Stimulated activated CD4-positive, alpha-beta T cell treated with anti-CD3 and anti-CD28 coated beads, Interleukin-4, amount 100 ng/mL, for 1 hour (primary cell): ENCODE measurements at regions not wholly inside any gene's neighbourhood (a gene's known extent, or its start where the extent isn't known, plus 50 kb on each side); places are given as distances from the start of the nearest gene placed in this dataset.

Experiments
- DNase-seq: peaks from one replicate; pipeline ENCODE4 v3.0.0-alpha.2; 2020

GRCh38 chr4:19987746-19988145, 264.0 kb upstream of the SLIT2 start:
- DNase-seq: no peak

- DNase-seq: no peak
Observed at GRCh38 chr4:19983072-19983471, 268.6 kb upstream of the SLIT2 start.

GRCh38 chr4:19982556-19982955, 269.1 kb upstream of the SLIT2 start:
- DNase-seq: no peak

DNA sequence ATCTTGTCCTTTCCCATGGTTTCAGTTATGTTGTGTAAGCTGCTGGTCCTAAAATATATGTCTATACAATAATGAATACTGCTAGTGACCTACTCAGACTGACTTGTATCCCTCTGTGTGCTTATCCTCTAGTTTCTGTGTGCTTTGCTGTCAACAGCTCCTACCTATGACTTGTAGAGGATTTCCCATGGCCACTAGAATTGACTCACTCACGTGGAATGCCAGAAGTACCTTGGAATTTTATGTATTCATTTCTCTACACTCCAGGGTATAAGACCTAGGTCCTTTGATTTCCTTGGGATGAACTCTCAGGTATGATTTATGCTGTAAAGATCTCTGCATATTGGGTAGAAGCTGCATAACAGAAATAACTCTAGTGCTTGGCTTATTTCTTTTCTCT, 279.9 kb upstream of the SLIT2 start:
- no peak for DNase-seq

DNA sequence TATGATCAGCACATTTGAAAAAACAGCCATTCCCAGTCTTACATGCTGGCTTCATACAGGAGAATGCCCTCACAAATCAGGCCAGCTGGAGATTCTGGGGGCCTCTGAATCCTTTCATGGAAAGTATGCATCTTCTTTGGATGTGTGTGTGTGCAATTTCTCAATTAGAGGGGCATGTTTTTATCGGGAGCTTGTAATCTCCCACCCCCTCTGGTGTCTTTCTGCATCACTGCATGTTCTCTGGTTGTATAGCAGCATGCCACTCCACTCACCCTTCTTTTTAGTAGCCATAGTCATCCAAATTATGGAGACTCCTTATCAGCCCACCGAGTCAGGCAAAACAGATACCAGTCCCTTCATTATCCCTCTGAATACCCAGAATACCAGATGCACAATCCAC, 282.2 kb upstream of the SLIT2 start:
- no peak for DNase-seq

GRCh38 chr4:19961091-19961490, 290.6 kb upstream of the SLIT2 start:
- DNase-seq: no peak

DNA sequence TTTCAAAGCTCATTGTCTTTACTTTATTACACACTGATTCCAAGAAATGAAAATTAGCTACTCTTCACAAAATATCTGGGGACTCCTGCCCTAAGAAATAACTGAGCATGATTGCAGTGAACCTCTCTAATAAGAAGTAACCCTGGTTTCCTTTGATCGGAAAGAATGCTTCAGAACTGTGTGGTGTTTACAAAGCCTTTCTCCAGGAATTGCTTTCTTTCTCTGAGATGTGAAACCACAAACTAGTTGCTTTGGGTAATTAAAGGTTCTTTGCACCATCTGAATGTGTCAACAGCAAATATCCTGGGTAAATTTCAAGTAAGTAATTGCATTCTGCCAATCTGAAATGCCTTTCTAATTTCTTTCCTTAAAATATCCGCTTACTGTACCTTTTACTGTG, 292.9 kb upstream of the SLIT2 start:
- DNase-seq: no peak

DNA sequence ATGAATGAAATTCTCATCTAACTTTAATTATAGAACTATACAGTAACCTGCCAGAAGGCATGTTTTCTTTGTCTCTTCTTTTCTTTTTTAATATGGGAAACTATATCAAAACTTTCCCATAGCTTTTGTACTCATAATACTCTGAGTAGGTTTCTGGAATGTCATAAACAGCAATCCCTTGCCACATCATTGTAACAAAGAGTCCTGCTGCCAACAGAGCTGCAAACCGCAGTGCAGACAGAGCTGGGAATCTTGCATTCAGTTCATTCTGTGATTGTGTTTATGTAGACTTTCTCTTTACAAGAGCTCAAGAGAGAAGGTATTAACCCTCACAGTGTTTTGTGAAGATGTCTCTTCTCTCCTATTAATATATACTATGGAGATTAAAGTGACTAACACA, 304.4 kb upstream of the SLIT2 start:
- DNase-seq: no peak

- DNase-seq: no peak
Observed at GRCh38 chr4:19945979-19946380, 305.7 kb upstream of the SLIT2 start.

GRCh38 chr4:19945501-19945900, 306.2 kb upstream of the SLIT2 start:
- no peak for DNase-seq

- no peak for DNase-seq
Observed at GRCh38 chr4:19944806-19945205, 306.9 kb upstream of the SLIT2 start.

- DNase-seq: no peak
Observed at GRCh38 chr4:19944251-19944650, 307.5 kb upstream of the SLIT2 start.

GRCh38 chr4:19941434-19941833, 310.3 kb upstream of the SLIT2 start:
- no peak for DNase-seq

GRCh38 chr4:19940861-19941260, 310.8 kb upstream of the SLIT2 start:
- no peak for DNase-seq

GRCh38 chr4:19936476-19936875, 315.2 kb upstream of the SLIT2 start:
- DNase-seq: no peak

DNA sequence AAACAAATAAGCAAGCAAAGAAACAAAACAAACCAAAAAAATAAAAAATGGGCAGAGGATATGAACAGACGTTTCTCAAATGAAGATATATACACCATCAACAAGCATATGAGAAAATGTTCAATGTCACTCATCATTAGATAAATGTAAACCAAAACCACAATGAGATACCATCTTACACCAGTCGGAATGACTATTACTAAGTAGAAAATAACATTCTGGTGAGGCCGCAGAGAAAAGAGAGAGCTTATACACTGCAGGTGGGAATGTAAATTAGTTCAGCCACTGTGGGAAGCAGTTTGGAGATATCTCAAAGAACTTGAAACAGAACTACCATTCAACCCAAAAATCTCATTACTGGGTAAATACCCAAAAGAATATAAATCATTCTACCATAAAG, 321.0 kb upstream of the SLIT2 start:
- DNase-seq: no peak

- no peak for DNase-seq
Observed at GRCh38 chr4:19927381-19927780, 324.3 kb upstream of the SLIT2 start.

GRCh38 chr4:19925516-19925915, 326.2 kb upstream of the SLIT2 start:
- DNase-seq: no peak

DNA sequence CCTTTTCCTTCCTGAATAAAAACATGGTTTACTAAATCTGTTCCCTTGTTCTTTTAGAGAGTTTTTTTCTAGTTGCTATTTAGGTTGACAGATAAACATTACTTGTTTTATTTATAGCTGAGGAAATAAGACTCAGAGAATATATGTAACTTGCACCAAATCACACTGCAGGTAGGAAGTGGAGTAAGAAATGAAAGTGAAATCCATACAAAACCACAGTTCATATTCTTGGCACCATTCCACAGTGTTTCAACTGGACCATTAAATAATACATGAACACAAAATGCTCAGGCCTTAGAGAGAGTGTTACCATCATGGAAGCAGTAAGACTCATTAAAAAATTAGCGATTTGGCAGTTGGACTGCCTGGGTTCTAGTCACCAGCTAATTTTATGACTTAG, 326.9 kb upstream of the SLIT2 start:
- DNase-seq: no peak

DNA sequence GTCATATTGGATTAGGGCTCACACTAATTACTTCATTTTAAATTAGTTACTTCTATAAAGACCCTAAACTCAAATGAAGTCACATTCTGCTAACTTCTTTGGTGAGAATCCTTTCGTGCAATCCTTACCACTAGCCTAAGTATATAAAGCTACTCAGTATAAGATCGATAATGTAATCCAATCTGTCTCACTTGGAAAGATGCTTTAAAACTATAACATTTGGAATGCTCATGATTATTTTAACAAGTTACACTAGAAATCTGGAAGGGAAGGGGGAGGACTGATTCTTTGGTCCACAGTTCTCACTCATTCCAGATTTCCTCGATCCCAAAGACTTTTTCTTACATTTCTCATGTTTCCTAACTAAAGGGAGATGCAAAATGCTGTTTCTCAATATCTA, 336.4 kb upstream of the SLIT2 start:
- DNase-seq: no peak

- DNase-seq: no peak
Observed at GRCh38 chr4:19913650-19914049, 338.1 kb upstream of the SLIT2 start.

GRCh38 chr4:19910861-19911525, 340.7 kb upstream of the SLIT2 start:
- DNase-seq: no peak

DNA sequence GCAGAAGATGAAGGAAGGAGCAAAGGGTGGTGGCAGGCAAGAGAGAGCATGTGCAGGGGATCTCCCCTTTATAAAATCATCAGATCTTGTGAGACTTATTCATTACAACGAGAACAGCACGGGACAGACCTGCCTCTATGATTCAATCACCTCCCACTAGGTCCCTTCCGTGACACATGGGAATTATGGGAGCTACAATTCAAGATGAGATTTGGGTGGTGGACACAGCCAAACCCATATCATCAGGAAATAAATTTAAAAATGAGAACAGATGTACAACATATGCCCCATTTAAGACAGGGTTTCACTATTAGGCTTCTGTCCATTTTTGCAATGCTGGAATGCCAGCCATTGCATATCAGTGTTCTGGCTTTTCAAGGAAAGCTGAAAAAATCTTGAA, 346.7 kb upstream of the SLIT2 start:
- DNase-seq: no peak

GRCh38 chr4:19888587-19888986, 363.1 kb upstream of the SLIT2 start:
- DNase-seq: no peak

DNA sequence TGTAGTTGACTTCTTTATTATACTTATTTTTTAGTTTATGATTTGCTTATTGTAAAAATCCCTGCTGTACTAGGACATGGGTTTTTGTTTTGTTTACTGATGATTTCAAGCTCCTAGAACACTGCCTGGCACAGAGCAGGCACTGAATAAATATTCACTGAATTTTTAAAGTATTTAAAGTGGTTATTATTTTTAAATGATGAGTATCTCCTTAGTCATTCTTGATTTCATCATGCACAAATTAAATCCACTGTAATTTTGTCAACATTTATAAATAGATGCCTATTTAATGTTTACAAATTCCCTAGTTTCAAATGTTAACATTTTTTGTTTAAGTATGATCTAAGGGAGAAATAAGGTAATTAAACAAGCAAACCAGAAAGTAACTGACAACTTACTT, 367.9 kb upstream of the SLIT2 start:
- DNase-seq: no peak

- no peak for DNase-seq
Observed at GRCh38 chr4:19880206-19880605, 371.5 kb upstream of the SLIT2 start.
